Glutamatergic neuron (in vitro differentiated cells): ENCODE measurements at regions not wholly inside any gene's neighbourhood (a gene's known extent, or its start where the extent isn't known, plus 50 kb on each side); places are given as distances from the start of the nearest gene placed in this dataset.

Source experiments
- DNase-seq: peaks from one replicate; pipeline ENCODE4 v3.0.0; 2022
- H3K27ac Mint-ChIP-seq: one replicate; pipeline ENCODE4 v1.8.0; 2020; ENCODE audit warnings: mild to moderate bottlenecking, mixed read lengths, inconsistent platforms; ENCODE audit not compliant: unreplicated experiment
- H3K27me3 Mint-ChIP-seq: one replicate; pipeline ENCODE4 v1.8.0; 2020; ENCODE audit warnings: mild to moderate bottlenecking, moderate library complexity, mixed read lengths, inconsistent platforms; ENCODE audit not compliant: unreplicated experiment
- H3K36me3 Mint-ChIP-seq: one replicate; pipeline ENCODE4 v1.8.0; 2020; ENCODE audit warnings: mild to moderate bottlenecking, mixed read lengths, inconsistent platforms; ENCODE audit not compliant: unreplicated experiment
- H3K4me1 Mint-ChIP-seq: one replicate; pipeline ENCODE4 v1.8.0; 2020; ENCODE audit warnings: mild to moderate bottlenecking, low read depth, mixed read lengths, inconsistent platforms; ENCODE audit not compliant: unreplicated experiment
- H3K4me3 Mint-ChIP-seq: one replicate; pipeline ENCODE4 v1.8.0; 2020; ENCODE audit warnings: mild to moderate bottlenecking, mixed read lengths, inconsistent platforms; ENCODE audit not compliant: unreplicated experiment
- H3K9me3 Mint-ChIP-seq: one replicate; pipeline ENCODE4 v1.8.0; 2020; ENCODE audit warnings: mild to moderate bottlenecking, moderate library complexity, mixed read lengths, inconsistent platforms; ENCODE audit not compliant: unreplicated experiment
- TF ChIP-seq, protein P1 (sequence below): fragments of 200-600 bp; sonication (generic); IDR thresholded peaks from one replicate; pipeline ENCODE4 v1.5.0; 2021; ENCODE audit not compliant: partially characterized antibody, unreplicated experiment

DNA sequence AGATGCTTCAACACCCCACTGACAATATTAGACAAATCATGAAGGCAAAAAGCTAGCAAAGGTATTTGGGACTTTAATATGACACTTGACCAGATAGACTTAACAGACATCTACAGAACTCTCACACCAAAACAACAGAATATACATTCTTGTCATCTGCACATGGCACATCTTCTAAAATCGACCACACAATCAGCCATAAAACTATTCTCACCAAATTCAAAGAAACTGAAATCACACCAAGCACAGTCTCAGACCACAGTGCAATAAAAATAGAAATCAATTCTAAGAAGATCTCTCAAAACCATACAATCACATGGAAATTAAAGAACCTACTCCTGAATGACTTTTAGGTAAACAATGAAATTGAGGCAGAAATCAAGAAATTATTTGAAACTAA lies 340.8 kb downstream of the PPP1R2C start:
- Mint-ChIP-seq H3K27me3 (peaks cover 3% of the 10 kb centered on the region), H3K4me3 (no peak overlapping the region), H3K4me1 (no peaks in the 10 kb centered on the region), H3K36me3 (no peaks in the 10 kb centered on the region), H3K27ac (no peak overlapping the region), H3K9me3 (peaks cover 1% of the 10 kb centered on the region)
- TF ChIP-seq, protein P1, sequence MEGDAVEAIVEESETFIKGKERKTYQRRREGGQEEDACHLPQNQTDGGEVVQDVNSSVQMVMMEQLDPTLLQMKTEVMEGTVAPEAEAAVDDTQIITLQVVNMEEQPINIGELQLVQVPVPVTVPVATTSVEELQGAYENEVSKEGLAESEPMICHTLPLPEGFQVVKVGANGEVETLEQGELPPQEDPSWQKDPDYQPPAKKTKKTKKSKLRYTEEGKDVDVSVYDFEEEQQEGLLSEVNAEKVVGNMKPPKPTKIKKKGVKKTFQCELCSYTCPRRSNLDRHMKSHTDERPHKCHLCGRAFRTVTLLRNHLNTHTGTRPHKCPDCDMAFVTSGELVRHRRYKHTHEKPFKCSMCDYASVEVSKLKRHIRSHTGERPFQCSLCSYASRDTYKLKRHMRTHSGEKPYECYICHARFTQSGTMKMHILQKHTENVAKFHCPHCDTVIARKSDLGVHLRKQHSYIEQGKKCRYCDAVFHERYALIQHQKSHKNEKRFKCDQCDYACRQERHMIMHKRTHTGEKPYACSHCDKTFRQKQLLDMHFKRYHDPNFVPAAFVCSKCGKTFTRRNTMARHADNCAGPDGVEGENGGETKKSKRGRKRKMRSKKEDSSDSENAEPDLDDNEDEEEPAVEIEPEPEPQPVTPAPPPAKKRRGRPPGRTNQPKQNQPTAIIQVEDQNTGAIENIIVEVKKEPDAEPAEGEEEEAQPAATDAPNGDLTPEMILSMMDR: no peak
- no peak for DNase-seq

DNA sequence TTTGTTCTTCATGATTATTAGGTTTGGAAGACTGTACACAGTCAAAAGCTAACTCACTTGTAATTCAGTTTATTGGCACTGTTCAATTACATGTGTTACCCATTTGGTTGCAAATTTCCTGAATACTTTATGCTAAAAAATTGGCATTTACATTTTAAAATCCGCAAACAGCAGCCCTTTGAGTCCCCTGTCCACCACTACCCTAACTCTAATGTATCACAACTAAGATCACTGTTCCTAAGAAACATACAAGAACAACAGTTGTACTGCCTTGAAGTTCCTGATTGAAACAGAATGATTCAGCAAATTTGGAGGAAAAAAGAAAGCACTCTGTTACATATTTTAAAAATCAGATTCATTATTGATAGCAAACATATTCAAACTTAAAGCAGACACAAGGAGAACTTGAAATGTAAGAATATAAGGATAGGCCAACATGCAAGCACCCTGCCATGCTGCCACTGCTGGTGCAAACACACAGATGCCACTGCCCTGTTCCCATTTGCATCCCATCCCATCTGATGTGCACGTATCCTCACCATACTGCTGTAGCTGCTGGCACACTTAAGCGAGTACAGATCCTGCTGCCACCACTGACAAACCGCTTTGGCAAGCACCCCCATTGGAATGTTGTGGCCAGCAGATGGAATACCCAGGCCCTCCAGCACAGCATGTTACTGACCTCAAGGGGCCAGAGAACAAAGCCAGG lies 343.4 kb downstream of the PPP1R2C start:
- no peak for DNase-seq
- TF ChIP-seq, protein P1: no peak
- H3K9me3 Mint-ChIP-seq: no peaks in the 10 kb centered on the region

DNA sequence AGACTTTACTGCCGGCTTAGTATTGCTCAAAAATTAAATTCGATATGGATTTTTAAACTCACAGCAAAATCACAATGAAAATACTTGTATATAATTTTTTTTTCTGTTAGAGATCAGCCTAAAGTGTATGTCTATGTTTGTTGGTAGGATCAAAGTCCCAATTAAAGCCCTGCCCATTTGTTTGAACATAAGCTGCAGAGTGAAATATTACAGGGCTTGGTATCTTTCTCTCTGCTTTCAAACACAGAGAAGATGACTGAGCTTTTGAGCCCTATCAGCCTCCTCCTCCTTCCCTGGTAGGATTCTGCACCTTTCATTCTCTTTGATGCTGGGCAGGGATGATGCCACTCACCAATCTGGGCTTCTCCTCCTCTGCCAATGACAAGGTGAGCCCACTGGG lies 345.4 kb downstream of the PPP1R2C start:
- H3K27ac Mint-ChIP-seq: no peak overlapping the region
- H3K9me3 Mint-ChIP-seq: no peaks in the 10 kb centered on the region
- peaks cover 3% of the 10 kb centered on the region for H3K27me3 Mint-ChIP-seq
- no peaks in the 10 kb centered on the region for H3K36me3 Mint-ChIP-seq
- H3K4me1 Mint-ChIP-seq: no peaks in the 10 kb centered on the region
- no peak for DNase-seq
- TF ChIP-seq, protein P1: no peak
- H3K4me3 Mint-ChIP-seq: no peak overlapping the region

More for the DNA sequence above, 343.4 kb downstream of the PPP1R2C start:
- H3K4me1 Mint-ChIP-seq: no peaks in the 10 kb centered on the region
- peaks cover 3% of the 10 kb centered on the region for H3K27me3 Mint-ChIP-seq
- H3K36me3 Mint-ChIP-seq: no peaks in the 10 kb centered on the region
- H3K4me3 Mint-ChIP-seq: no peak overlapping the region
- no peak overlapping the region for H3K27ac Mint-ChIP-seq

DNA sequence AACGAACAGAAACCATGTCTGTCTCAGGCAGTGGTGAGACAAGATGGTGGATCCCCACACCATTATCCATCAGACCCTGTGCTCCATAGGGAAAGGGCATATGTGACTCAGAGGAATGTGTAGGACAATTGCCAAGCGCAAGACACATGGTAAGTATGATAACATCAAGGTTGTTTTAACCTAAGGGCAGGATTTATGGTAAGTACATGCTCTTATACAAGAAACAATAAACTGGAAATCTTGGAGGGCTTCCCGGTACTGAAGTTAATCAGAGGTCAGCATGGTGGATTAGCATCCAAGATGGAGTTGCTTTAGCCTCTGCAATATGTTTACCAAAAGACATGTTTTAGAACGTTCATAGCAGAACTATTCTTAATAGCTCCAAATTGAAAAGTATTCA lies 355.0 kb downstream of the PPP1R2C start:
- no peaks in the 10 kb centered on the region for H3K4me1 Mint-ChIP-seq
- no peaks in the 10 kb centered on the region for H3K36me3 Mint-ChIP-seq
- no peak overlapping the region for H3K27ac Mint-ChIP-seq

DNA sequence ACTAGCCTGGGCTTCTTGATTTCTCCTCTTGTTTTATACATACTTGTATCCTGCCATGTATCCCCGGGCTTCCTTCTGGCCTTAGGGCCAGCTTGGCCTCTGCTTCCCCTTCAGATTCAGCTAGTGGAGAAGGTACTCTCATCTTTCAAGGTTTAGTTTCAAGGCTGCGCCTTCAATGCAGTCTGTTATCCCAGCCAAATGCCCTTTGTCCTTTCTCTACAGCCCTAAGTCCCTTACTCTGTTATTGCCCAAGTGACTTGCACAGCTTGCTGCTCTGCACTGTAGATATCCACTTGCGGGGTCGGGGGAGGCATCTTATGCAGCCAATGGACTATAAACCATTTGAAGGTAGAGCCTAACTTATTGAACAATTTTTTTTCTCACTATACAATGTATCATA lies 357.5 kb downstream of the PPP1R2C start:
- Mint-ChIP-seq H3K4me1 (no peaks in the 10 kb centered on the region), H3K27ac (no peak overlapping the region)
- TF ChIP-seq, protein P1: no peak

More for the DNA sequence above, 355.0 kb downstream of the PPP1R2C start:
- TF ChIP-seq, protein P1: no peak
- DNase-seq: no peak
- no peaks in the 10 kb centered on the region for H3K27me3 Mint-ChIP-seq
- H3K4me3 Mint-ChIP-seq: no peak overlapping the region
- H3K9me3 Mint-ChIP-seq: no peaks in the 10 kb centered on the region

More for the DNA sequence above, 357.5 kb downstream of the PPP1R2C start:
- H3K36me3 Mint-ChIP-seq: no peaks in the 10 kb centered on the region
- no peaks in the 10 kb centered on the region for H3K27me3 Mint-ChIP-seq
- H3K9me3 Mint-ChIP-seq: no peaks in the 10 kb centered on the region
- H3K4me3 Mint-ChIP-seq: no peak overlapping the region
- no peak for DNase-seq
